22Rv1 (cell line): ENCODE measurements at regions not wholly inside any gene's neighbourhood (a gene's known extent, or its start where the extent isn't known, plus 50 kb on each side); places are given as distances from the start of the nearest gene placed in this dataset.

Source experiments
- H3K27ac ChIP-seq: fragments of 450-650 bp; 2 replicates; pipeline ENCODE4 v1.5.1; 2017
- CTCF ChIP-seq: fragments of 450-650 bp; IDR thresholded peaks from 2 replicates; pipeline ENCODE4 v1.5.1; 2017; ENCODE audit warnings: mild to moderate bottlenecking
- ZFX ChIP-seq: fragments of 450-650 bp; IDR thresholded peaks from 2 replicates; pipeline ENCODE4 v1.6.1; 2017; ENCODE audit warnings: antibody characterized with exemption, borderline replicate concordance

- no peak overlapping the region for H3K27ac ChIP-seq
- TF ChIP-seq ZFX (no peak), CTCF (no peak)
These were observed 677.7 kb upstream of the NECTIN3 start for GRCh38 chr3:110393941-110394340.

GRCh38 chr3:110397115-110397514, 674.5 kb upstream of the NECTIN3 start:
- no peak overlapping the region for H3K27ac ChIP-seq
- TF ChIP-seq ZFX: no peak
- no peak for TF ChIP-seq CTCF

GRCh38 chr3:110400315-110400714, 671.3 kb upstream of the NECTIN3 start:
- TF ChIP-seq CTCF (no peak), ZFX (no peak)
- H3K27ac ChIP-seq: no peak overlapping the region

GRCh38 chr3:110405830-110406585, 665.6 kb upstream of the NECTIN3 start:
- no peak overlapping the region for H3K27ac ChIP-seq
- no peak for TF ChIP-seq ZFX

- no peak for TF ChIP-seq CTCF
- no peak for TF ChIP-seq ZFX
- no peak overlapping the region for H3K27ac ChIP-seq
These were observed 658.4 kb upstream of the NECTIN3 start for GRCh38 chr3:110413266-110413665.

- TF ChIP-seq CTCF (no peak), ZFX (no peak)
- H3K27ac ChIP-seq: no peak overlapping the region
These were observed 657.5 kb upstream of the NECTIN3 start for GRCh38 chr3:110413807-110414748.

- H3K27ac ChIP-seq: no peak overlapping the region
- TF ChIP-seq ZFX (no peak), CTCF (no peak)
These were observed 656.8 kb upstream of the NECTIN3 start for GRCh38 chr3:110414855-110415254.
